ENCODE measurements at regions not wholly inside any gene's neighbourhood (a gene's known extent, or its start where the extent isn't known, plus 50 kb on each side); places are given as distances from the start of the nearest gene placed in this dataset.

- DNase-seq (ENCODE audit: low read depth): no peak
- no peak overlapping the region for H3K4me3 ChIP-seq (ENCODE audit: low read depth, low read length)
- in situ Hi-C loops (cut with HindIII; ENCODE audit: low sequenced_read_pairs): no loop called here
- no peak for TF ChIP-seq CTCF (IDR thresholded peaks at IDR 0.05; ENCODE audit: low read depth, low read length, missing control alignments)
Observed at GRCh38 chr11:71070490-71071453, 181.6 kb downstream of the SHANK2 start.

DNA sequence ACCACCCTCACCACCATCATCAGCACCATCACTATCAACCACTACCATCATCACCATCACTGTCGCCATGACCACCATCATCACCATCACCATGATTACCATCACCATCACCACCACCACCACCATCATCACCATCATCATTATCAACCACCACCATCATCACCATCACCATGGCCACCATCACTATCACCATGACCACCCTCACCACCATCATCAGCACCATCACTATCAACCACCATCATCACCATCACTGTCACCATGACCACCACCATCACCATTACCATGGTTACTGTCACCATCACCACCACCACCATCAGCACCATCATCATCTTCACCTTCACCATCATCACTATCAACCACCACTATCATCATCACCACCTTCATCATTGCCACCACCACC, 183.4 kb downstream of the SHANK2 start:
- H3K4me3 ChIP-seq (ENCODE audit: low read depth, low read length): no peak overlapping the region
- DNase-seq (ENCODE audit: low read depth): no peak
- no peak for TF ChIP-seq CTCF (IDR thresholded peaks at IDR 0.05; ENCODE audit: low read depth, low read length, missing control alignments)
- in situ Hi-C loops (cut with HindIII; ENCODE audit: low sequenced_read_pairs): no loop called here

DNA sequence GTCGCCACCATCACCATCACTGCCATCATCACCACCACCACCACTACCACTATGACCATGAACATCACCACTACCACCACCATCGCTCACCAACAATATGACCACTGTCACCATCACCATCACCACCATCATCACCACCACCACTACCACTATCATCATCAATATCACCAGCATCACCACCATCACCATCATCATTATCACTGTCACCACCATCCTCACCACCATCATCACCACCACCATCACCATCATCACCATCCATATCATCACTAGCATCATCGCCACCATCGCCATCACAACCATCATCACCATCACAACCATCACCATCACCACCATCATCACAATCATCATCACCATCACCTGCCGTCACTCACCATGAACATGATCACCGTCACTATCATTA, 184.6 kb downstream of the SHANK2 start:
- no peak for DNase-seq (ENCODE audit: low read depth)
- no peak for TF ChIP-seq CTCF (IDR thresholded peaks at IDR 0.05; ENCODE audit: low read depth, low read length, missing control alignments)
- in situ Hi-C loops (cut with HindIII; ENCODE audit: low sequenced_read_pairs): no loop called here
- no peak overlapping the region for H3K4me3 ChIP-seq (ENCODE audit: low read depth, low read length)

DNA sequence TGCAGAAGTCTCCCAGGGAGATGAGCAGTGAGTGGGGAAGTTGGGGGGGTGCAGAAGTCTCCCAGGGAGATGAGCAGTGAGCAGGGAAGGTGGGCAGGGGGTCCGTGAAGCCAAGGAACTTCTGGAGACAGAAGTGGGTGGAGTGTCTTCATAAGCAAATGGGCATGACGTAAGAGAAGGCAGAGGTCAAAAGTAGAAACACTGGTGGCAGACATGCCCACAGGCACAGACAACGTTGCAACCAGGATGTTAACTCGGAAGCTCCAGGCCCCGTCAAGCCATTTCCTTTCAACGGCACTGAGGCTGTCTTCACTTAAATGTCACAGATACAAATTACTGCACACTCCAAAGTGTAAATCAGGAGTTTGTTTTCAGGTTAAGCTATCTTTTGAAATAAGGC, 186.1 kb downstream of the SHANK2 start:
- DNase-seq (ENCODE audit: low read depth): no peak
- no peak for TF ChIP-seq CTCF (IDR thresholded peaks at IDR 0.05; ENCODE audit: low read depth, low read length, missing control alignments)
- in situ Hi-C loops (cut with HindIII; ENCODE audit: low sequenced_read_pairs): no loop called here
- H3K4me3 ChIP-seq (ENCODE audit: low read depth, low read length): no peak overlapping the region

DNA sequence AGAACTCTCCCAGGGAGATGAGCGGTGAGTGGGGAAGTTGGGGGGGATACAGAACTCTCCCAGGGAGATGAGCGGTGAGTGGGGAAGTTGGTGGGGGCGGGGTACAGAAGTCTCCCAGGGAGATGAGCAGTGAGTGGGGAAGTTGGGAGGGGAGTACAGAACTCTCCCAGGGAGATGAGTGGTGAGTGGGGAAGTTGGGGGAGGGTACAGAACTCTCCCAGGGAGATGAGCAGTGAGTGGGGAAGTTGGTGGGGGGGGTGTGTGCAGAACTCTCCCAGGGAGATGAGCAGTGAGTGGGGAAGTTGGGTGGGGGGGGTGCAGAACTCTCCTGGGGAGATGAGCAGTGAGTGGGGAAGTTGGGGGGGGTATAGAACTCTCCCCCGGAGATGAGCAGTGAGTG, 186.5 kb downstream of the SHANK2 start:
- TF ChIP-seq CTCF (IDR thresholded peaks at IDR 0.05; ENCODE audit: low read depth, low read length, missing control alignments): no peak
- in situ Hi-C loops (cut with HindIII; ENCODE audit: low sequenced_read_pairs): no loop called here
- H3K4me3 ChIP-seq (ENCODE audit: low read depth, low read length): no peak overlapping the region
- DNase-seq (ENCODE audit: low read depth): no peak

GRCh38 chr11:71064702-71065515, 187.5 kb downstream of the SHANK2 start:
- no peak for DNase-seq (ENCODE audit: low read depth)
- TF ChIP-seq CTCF (IDR thresholded peaks at IDR 0.05; ENCODE audit: low read depth, low read length, missing control alignments): no peak
- in situ Hi-C loops (cut with HindIII; ENCODE audit: low sequenced_read_pairs): no loop called here
- no peak overlapping the region for H3K4me3 ChIP-seq (ENCODE audit: low read depth, low read length)
